A549 (cell line): ENCODE measurements at regions not wholly inside any gene's neighbourhood (a gene's known extent, or its start where the extent isn't known, plus 50 kb on each side); places are given as distances from the start of the nearest gene placed in this dataset.

Experiments used
- ATAC-seq, 2 experiments: fragments of 200-7000 bp in 1 of 2; fragments of >200 bp in 1 of 2; cut with Nextera tagmentation in 1 of 2; cut with Tn5 transposase in 1 of 2; 3 replicates each; pipeline versions ENCODE4 v1.8.0 to v1.9.1; 2018 to 2020; ENCODE audit warnings: mild to moderate bottlenecking in 1 of 2, moderate library complexity in 1 of 2
- CTCF ChIA-PET: fragments of 300-600 bp; sonication (Branson Sonifier 250); formaldehyde crosslinking; extraction: SDS; loops from one replicate; lab custom pipeline; 2021; ENCODE audit warnings: antibody characterized with exemption, inconsistent platforms; lab: Yijun Ruan, JAX
- POLR2A ChIA-PET: fragments of 350-600 bp; formaldehyde crosslinking; extraction: SDS; loops from one replicate; lab custom pipeline; 2021; ENCODE audit warnings: antibody characterized with exemption, inconsistent platforms; lab: Yijun Ruan, JAX
- DNase-seq, 2 experiments: peaks; one replicate each; pipeline versions ENCODE4 v3.0.0 to v3.0.0-alpha.2; 2011 to 2016; ENCODE audit warnings: low read depth in 1 of 2, low spot score in 1 of 2
- FAIRE-seq: peaks from 2 replicates; lab custom pipeline; 2011; peaks lifted over from hg19 to GRCh38; lab: Jason Lieb, UNC
- H3K27ac ChIP-seq, 2 experiments: fragments of >200 bp; sonication (Bioruptor Twin); formaldehyde crosslinking; 3 replicates each; pipeline ENCODE4 v1.5.1; 2016 to 2017
- H3K4me1 ChIP-seq: fragments of >200 bp; sonication (Bioruptor Twin); formaldehyde crosslinking; 3 replicates; pipeline ENCODE4 v1.6.1; 2016
- H3K4me2 ChIP-seq: fragments of >200 bp; sonication (Bioruptor Twin); formaldehyde crosslinking; 3 replicates; pipeline ENCODE4 v1.6.1; 2016
- H3K4me3 ChIP-seq: fragments of >200 bp; sonication (Bioruptor Twin); formaldehyde crosslinking; 3 replicates; pipeline ENCODE4 v1.5.1; 2016
- H3K9me3 ChIP-seq: fragments of >200 bp; sonication (Bioruptor Twin); formaldehyde crosslinking; 3 replicates; pipeline ENCODE4 v1.6.1; 2016
- CHD2 ChIP-seq: fragments of 150-350 bp; IDR thresholded peaks from 2 replicates; pipeline ENCODE4 v1.6.1; 2014; ENCODE audit warnings: low read length; ENCODE audit not compliant: partially characterized antibody
- CHD4 ChIP-seq: fragments of 200-600 bp; sonication (generic); IDR thresholded peaks from 2 replicates; pipeline ENCODE4 v1.6.1; 2016; ENCODE audit warnings: antibody characterized with exemption, mild to moderate bottlenecking, borderline replicate concordance
- FOSB ChIP-seq: fragments of 250-450 bp; sonication (Bioruptor Pico); IDR thresholded peaks from 2 replicates; pipeline ENCODE4 v1.5.0; 2020; ENCODE audit warnings: mild to moderate bottlenecking, moderate library complexity
- HDAC2 ChIP-seq: fragments of 200-600 bp; sonication (generic); IDR thresholded peaks from 2 replicates; pipeline ENCODE4 v1.6.1; 2016
- HOXA7 ChIP-seq: fragments of 250-450 bp; sonication (Bioruptor Pico); IDR thresholded peaks from 2 replicates; pipeline ENCODE4 v1.5.0; 2020; ENCODE audit warnings: mild to moderate bottlenecking, moderate library complexity
- HOXB13 ChIP-seq: fragments of 250-450 bp; sonication (Bioruptor Pico); IDR thresholded peaks from 2 replicates; pipeline ENCODE4 v1.5.0; 2020; ENCODE audit warnings: low read depth, mild to moderate bottlenecking, moderate library complexity
- JUNB ChIP-seq: fragments of >200 bp; sonication (Bioruptor Twin); formaldehyde crosslinking; IDR thresholded peaks from 2 replicates; pipeline ENCODE4 v1.6.1; 2016
- MAZ ChIP-seq: fragments of 150-350 bp; IDR thresholded peaks from 2 replicates; pipeline ENCODE4 v1.6.1; 2014; ENCODE audit warnings: antibody characterized with exemption, low read depth, low read length, borderline replicate concordance
- POLR2A ChIP-seq: IDR thresholded peaks from 2 replicates; pipeline ENCODE4 v1.6.1; 2012; ENCODE audit warnings: mild to moderate bottlenecking, low read length
- POLR2AphosphoS2 ChIP-seq: conservative IDR thresholded peaks from 2 replicates; pipeline ENCODE4 v1.6.1; 2012; ENCODE audit warnings: low read length, improper control_type of control experiment, inconsistent platforms
- RCOR1 ChIP-seq: fragments of 150-350 bp; IDR thresholded peaks from 2 replicates; pipeline ENCODE4 v1.6.1; 2014; ENCODE audit warnings: antibody characterized with exemption, low read length, low read depth
- REST ChIP-seq: fragments of 200-600 bp; sonication (generic); IDR thresholded peaks from 2 replicates; pipeline ENCODE4 v1.6.1; 2016; ENCODE audit warnings: antibody characterized with exemption, mild to moderate bottlenecking, moderate library complexity
- RNF2 ChIP-seq: fragments of 200-600 bp; sonication (generic); IDR thresholded peaks from 2 replicates; pipeline ENCODE4 v1.6.1; 2016; ENCODE audit warnings: low read depth, mild to moderate bottlenecking, antibody characterized with exemption, moderate library complexity, borderline replicate concordance
- SREBF2 ChIP-seq: fragments of 450-650 bp; IDR thresholded peaks from 2 replicates; pipeline ENCODE4 v1.6.1; 2014; ENCODE audit warnings: mild to moderate bottlenecking, moderate library complexity
- TFCP2L1 ChIP-seq: fragments of 250-450 bp; sonication (Bioruptor Pico); IDR thresholded peaks from 2 replicates; pipeline ENCODE4 v1.5.0; 2021; ENCODE audit warnings: mild to moderate bottlenecking
- ZFP36 ChIP-seq: fragments of 450-650 bp; IDR thresholded peaks from 2 replicates; pipeline ENCODE4 v1.6.1; 2014; ENCODE audit warnings: borderline replicate concordance; ENCODE audit not compliant: partially characterized antibody
- ZSCAN20 ChIP-seq: fragments of 250-450 bp; sonication (Bioruptor Pico); IDR thresholded peaks from 2 replicates; pipeline ENCODE4 v1.8.0; 2022; ENCODE audit warnings: mild to moderate bottlenecking, moderate library complexity
- WGBS: methylation state at CpG from one replicate; pipeline ENCODE4 v1.1.6; 2017; ENCODE audit errors: missing lambda C conversion rate; 5-methylcytosine and 5-hydroxymethylcytosine counted together
- TF ChIP-seq, protein P1 (sequence below): fragments of 150-350 bp; IDR thresholded peaks from 2 replicates; pipeline ENCODE4 v1.6.1; 2014; ENCODE audit warnings: low read depth, mild to moderate bottlenecking, low read length
- TF ChIP-seq, protein P2 (sequence below): fragments of 450-650 bp; IDR thresholded peaks from 2 replicates; pipeline ENCODE4 v1.6.1; 2014; ENCODE audit warnings: antibody characterized with exemption

- no peak for ATAC-seq
- no peak for FAIRE-seq
- TF ChIP-seq MAZ, result no peak
- TF ChIP-seq ZFP36, result peak; percentile 14
- TF ChIP-seq, all 56 proteins: peak for 1
- DNase-seq, result no peak
- H3K9me3 ChIP-seq, result no peaks in the 10 kb centered on the region
- CTCF ChIA-PET, result interaction anchor here (1.5 kb wide), 1 partner anchor 80 kb away, joined by 6 read pairs; no protein-coding TSS in a partner anchor
- H3K4me1 ChIP-seq, result no peaks in the 10 kb centered on the region
- no peak overlapping the region for H3K27ac ChIP-seq
- POLR2A ChIA-PET, result no interaction called here
- WGBS, result 85% methylated on average over 4 of the region's 4 CpGs
- no peak overlapping the region for H3K4me3 ChIP-seq
- H3K4me2 ChIP-seq, result no peak overlapping the region
Observed at GRCh38 chr20:51880188-51880587, 77.9 kb upstream of the SALL4 start.

GRCh38 chr20:51876313-51876940, 74.1 kb upstream of the SALL4 start:
- POLR2A ChIA-PET, result no interaction called here
- TF ChIP-seq RCOR1 (no peak), FOSB (CRISPR knock-in tag) (no peak), ZSCAN20 (CRISPR knock-in tag) (no peak), HOXB13 (CRISPR knock-in tag) (no peak), JUNB (no peak), HOXA7 (CRISPR knock-in tag) (no peak), POLR2AphosphoS2 (no peak), HDAC2 (no peak), TFCP2L1 (CRISPR knock-in tag) (no peak), CHD2 (no peak), CHD4 (no peak), REST (no peak)
- WGBS, result 63% methylated on average over 8 of the region's 8 CpGs
- no peaks in the 10 kb centered on the region for H3K4me1 ChIP-seq
- no peak for FAIRE-seq
- H3K9me3 ChIP-seq, result no peaks in the 10 kb centered on the region
- H3K4me3 ChIP-seq, result no peak overlapping the region
- H3K27ac ChIP-seq, result peak overlapping the region in 1 of 2 experiments; percentile 63; a peak in 3 of 6 replicates
- ATAC-seq, result no peak
- no peak for DNase-seq
- no peak overlapping the region for H3K4me2 ChIP-seq
- CTCF ChIA-PET, result no interaction called here

DNA sequence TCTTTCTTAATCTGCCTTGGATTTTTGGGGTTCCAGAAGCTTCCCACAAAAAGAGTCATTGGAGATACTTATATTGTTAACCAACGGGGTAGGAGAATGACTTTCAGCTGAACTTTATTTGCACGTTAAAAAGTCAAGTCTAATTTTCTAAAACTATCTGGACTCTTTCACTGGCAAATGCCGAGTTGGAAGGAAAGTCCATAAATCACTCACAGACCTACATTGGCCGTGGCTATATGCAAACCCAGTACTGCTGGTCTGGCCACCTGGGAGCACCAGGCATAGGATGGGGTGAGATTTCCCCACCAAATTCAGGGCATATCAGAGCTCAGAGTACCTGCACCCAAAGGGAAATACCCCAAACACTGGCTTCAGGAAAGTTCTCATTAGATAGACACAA, 71.3 kb upstream of the SALL4 start:
- no peak for FAIRE-seq
- CTCF ChIA-PET, result interaction anchor here (1.5 kb wide), 1 partner anchor 74 kb away, joined by 5 read pairs; no protein-coding TSS in a partner anchor
- POLR2A ChIA-PET, result no interaction called here
- 49% methylated on average over 4 of the region's 4 CpGs for WGBS
- H3K4me3 ChIP-seq, result no peak overlapping the region
- DNase-seq, result no peak
- no peak for ATAC-seq
- TF ChIP-seq, protein P1, sequence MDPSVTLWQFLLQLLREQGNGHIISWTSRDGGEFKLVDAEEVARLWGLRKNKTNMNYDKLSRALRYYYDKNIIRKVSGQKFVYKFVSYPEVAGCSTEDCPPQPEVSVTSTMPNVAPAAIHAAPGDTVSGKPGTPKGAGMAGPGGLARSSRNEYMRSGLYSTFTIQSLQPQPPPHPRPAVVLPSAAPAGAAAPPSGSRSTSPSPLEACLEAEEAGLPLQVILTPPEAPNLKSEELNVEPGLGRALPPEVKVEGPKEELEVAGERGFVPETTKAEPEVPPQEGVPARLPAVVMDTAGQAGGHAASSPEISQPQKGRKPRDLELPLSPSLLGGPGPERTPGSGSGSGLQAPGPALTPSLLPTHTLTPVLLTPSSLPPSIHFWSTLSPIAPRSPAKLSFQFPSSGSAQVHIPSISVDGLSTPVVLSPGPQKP, result no peak
- TF ChIP-seq SREBF2 (no peak), POLR2A (no peak), MAZ (no peak), RNF2 (no peak)
- TF ChIP-seq, protein P2, sequence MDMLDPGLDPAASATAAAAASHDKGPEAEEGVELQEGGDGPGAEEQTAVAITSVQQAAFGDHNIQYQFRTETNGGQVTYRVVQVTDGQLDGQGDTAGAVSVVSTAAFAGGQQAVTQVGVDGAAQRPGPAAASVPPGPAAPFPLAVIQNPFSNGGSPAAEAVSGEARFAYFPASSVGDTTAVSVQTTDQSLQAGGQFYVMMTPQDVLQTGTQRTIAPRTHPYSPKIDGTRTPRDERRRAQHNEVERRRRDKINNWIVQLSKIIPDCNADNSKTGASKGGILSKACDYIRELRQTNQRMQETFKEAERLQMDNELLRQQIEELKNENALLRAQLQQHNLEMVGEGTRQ, result no peak
- TF ChIP-seq, all 56 proteins: peak for 0
- Histone ChIP-seq H3K4me1 (no peaks in the 10 kb centered on the region), H3K4me2 (no peak overlapping the region), H3K27ac (peak overlapping the region in 1 of 2 experiments; percentile 15; a peak in 2 of 6 replicates), H3K9me3 (no peaks in the 10 kb centered on the region)
